Activated T-cell treated with anti-CD3 and anti-CD28 coated beads, Interleukin-2, amount 50 U/mL, for 24 hours (primary cell): ENCODE measurements at regions not wholly inside any gene's neighbourhood (a gene's known extent, or its start where the extent isn't known, plus 50 kb on each side); places are given as distances from the start of the nearest gene placed in this dataset.
"Not testable (repeated sequence)": the region's sequence is repeated elsewhere in the genome, so short reads cannot be mapped to it uniquely, and the experiment has no call there.

Source experiments
- DNase-seq: peaks from one replicate; pipeline ENCODE4 v3.0.0-alpha.2; 2020
- H3K27ac Mint-ChIP-seq: 2 replicates; pipeline ENCODE4 v1.8.0; 2020; ENCODE audit warnings: mild to moderate bottlenecking, mixed read lengths
- H3K27me3 Mint-ChIP-seq: 2 replicates; pipeline ENCODE4 v1.8.0; 2020; ENCODE audit warnings: mixed read lengths
- H3K36me3 Mint-ChIP-seq: 2 replicates; pipeline ENCODE4 v1.8.0; 2020; ENCODE audit warnings: low read depth, mixed read lengths
- H3K4me1 Mint-ChIP-seq: 2 replicates; pipeline ENCODE4 v1.8.0; 2020; ENCODE audit warnings: low read depth, mixed read lengths
- H3K4me3 Mint-ChIP-seq: 2 replicates; pipeline ENCODE4 v1.8.0; 2020; ENCODE audit warnings: mild to moderate bottlenecking, moderate library complexity, mixed read lengths
- H3K9me3 Mint-ChIP-seq: 2 replicates; pipeline ENCODE4 v1.8.0; 2020; ENCODE audit warnings: mixed read lengths

DNA sequence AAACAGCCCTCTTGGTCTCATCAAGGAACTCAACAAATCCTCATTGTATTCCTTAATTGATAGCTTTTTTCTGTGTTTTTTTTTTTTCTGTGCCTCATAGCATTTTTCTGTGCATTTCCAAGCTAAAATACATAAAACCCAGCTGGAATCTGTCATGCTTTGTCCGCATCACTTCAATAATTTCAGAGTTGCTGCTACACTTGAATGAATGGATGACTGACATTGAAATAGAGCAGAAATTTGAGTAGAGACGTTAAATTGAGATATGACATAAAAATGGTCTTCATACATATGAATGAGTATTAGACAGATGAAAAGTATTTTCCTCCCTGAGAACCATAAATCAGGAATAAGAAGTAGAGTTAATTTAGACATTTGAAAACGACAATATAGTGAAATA lies 593.2 kb downstream of the TMA16 start:
- Mint-ChIP-seq H3K27ac (no peak overlapping the region), H3K27me3 (no peaks in the 10 kb centered on the region), H3K4me1 (no peaks in the 10 kb centered on the region), H3K4me3 (no peak overlapping the region), H3K36me3 (no peaks in the 10 kb centered on the region), H3K9me3 (no peaks in the 10 kb centered on the region)
- no peak for DNase-seq

DNA sequence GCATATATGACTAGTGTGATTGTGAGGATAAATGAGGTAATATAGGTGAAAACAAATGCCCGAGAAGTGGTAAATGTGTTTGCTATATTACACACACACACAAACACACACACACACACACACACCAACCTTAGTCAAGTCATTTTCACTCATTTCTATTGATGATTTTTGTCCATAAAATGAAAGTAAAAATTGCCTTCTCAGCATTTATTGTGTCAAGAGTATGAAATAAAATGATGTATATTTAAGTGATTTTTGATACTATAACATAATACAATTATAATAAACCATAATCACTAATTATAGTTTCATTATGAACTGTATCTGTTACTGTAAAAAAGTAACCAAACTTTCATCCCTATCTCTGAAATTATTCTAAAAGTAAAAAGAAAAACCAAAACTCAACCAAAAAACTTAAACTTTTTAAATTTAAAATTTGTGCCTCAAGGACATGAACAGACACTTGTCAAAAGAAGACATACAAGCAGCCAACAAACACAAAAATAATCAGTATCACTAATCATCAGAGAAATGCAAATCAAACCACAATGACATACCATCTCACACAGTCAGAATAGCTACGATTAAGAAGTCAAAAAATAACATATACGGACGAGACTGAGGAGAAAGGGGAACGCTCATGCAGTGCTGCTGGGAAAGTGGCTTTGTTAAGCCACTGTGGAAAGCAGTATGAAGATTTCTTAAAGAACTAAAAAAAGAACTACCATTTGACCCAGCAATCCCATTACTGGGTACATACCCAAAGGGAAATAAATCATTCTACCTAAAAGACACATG lies 601.0 kb downstream of the TMA16 start:
- no peak overlapping the region for H3K27ac Mint-ChIP-seq
- no peak overlapping the region for H3K4me3 Mint-ChIP-seq
- no peaks in the 10 kb centered on the region for H3K4me1 Mint-ChIP-seq
- no peak for DNase-seq
- H3K36me3 Mint-ChIP-seq = no peaks in the 10 kb centered on the region
- peaks cover 6% of the 10 kb centered on the region for H3K9me3 Mint-ChIP-seq
- H3K27me3 Mint-ChIP-seq = no peaks in the 10 kb centered on the region

DNA sequence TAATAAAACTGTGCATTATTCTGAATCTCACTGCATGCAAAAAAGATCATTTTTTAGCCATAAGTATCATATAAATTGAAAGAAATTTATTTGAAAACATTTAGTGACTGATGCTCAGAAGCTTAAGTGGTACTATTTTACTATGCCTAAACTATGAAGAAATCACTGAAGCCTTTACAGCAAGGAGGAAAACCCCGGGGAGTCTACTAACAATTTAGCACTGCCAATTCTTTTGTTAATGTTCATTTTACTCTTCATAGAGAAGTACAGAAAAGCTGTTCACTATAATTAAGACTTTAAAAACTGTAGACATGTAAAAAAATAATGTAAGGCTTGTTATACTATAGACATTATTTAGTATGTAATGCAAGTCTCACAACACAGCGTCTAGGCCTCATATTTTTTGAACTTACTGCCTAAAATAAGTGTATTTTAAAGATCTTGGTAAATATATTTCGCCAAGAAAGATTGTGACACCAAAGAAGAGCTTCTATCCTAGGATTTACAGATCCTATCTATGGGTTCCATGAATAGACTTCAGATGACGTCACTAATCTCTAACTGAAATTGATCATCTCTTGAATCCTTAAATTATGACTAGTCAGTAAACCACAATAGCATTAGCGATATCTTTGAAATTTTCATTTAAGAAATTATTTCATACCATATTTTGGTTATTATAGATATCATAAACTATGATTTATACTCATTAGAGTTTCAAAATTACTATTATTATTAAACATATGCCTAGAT lies 602.5 kb downstream of the TMA16 start:
- H3K4me3 Mint-ChIP-seq = no peak overlapping the region
- no peaks in the 10 kb centered on the region for H3K36me3 Mint-ChIP-seq
- no peak for DNase-seq
- H3K27ac Mint-ChIP-seq = no peak overlapping the region
- H3K9me3 Mint-ChIP-seq = peaks cover 7% of the 10 kb centered on the region
- H3K4me1 Mint-ChIP-seq = no peaks in the 10 kb centered on the region
- H3K27me3 Mint-ChIP-seq = no peaks in the 10 kb centered on the region

DNA sequence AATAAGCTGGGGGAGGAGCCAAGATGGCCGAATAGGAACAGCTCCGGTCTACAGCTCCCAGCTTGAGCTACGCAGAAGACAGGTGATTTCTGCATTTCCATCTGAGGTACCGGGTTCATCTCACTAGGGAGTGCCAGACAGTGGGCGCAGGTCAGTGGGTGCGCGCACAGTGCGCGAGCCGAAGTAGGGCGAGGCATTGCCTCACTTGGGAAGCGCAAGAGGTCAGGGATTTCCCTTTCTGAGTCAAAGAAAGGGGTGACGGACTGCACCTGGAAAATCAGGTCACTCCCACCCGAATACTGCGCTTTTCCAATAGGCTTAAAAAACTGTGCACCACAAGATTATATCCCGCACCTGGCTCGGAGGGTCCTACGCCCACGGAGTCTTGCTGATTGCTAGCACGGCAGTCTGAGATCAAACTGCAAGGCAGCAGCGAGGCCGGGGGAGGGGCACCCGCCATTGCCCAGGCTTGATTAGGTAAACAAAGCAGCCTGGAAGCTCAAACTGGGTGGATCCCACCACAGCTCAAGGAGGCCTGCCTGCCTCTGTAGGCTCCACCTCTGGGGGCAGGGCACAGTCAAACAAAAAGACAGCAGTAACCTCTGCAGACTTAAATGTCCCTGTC lies 606.4 kb downstream of the TMA16 start:
- not testable (repeated sequence) for H3K4me3 Mint-ChIP-seq, DNase-seq, H3K4me1 Mint-ChIP-seq, H3K27ac Mint-ChIP-seq, H3K9me3 Mint-ChIP-seq, H3K36me3 Mint-ChIP-seq, H3K27me3 Mint-ChIP-seq

DNA sequence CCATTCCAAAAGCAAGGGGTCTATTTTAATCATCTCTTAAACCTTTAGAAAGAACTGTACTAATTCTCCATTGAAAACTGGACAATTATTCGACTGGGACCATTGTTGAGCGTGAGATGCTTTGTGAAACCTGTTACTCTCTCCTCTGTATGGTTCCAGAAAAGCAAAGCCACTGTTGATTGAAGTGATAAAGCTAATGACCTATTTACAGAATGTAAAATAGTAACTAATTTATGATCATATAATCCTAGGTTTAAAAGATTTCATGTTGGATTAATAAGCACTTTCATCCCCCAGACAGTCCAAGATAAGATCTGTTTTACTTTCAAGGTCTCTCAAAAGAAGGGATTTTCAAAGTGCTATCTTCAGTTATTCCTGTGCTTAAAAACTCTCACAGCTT lies 614.5 kb downstream of the TMA16 start:
- H3K4me3 Mint-ChIP-seq = no peak overlapping the region
- no peaks in the 10 kb centered on the region for H3K4me1 Mint-ChIP-seq
- no peaks in the 10 kb centered on the region for H3K9me3 Mint-ChIP-seq
- DNase-seq = no peak
- no peaks in the 10 kb centered on the region for H3K36me3 Mint-ChIP-seq
- no peak overlapping the region for H3K27ac Mint-ChIP-seq
- H3K27me3 Mint-ChIP-seq = no peaks in the 10 kb centered on the region

DNA sequence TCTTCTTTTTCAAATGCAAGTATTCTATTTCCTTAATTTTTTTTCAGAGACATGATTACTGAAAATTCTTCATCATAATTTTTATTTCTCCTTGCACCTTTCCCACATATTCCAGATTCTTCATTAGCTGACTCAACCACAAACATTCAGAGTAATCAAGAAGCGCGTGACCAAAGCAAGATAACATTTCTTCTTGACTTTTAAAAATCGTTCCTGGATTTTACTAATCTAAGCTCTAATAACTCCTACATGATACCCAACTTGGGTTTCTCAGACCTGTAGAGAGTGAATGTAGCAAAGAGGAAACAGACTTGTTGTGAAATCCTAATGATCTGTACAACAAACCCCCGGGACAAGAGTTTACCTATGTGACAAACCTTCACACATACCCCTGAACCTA lies 615.0 kb downstream of the TMA16 start:
- Mint-ChIP-seq H3K4me1 (no peaks in the 10 kb centered on the region), H3K9me3 (no peaks in the 10 kb centered on the region), H3K36me3 (no peaks in the 10 kb centered on the region), H3K27ac (no peak overlapping the region), H3K27me3 (no peaks in the 10 kb centered on the region), H3K4me3 (no peak overlapping the region)
- no peak for DNase-seq

DNA sequence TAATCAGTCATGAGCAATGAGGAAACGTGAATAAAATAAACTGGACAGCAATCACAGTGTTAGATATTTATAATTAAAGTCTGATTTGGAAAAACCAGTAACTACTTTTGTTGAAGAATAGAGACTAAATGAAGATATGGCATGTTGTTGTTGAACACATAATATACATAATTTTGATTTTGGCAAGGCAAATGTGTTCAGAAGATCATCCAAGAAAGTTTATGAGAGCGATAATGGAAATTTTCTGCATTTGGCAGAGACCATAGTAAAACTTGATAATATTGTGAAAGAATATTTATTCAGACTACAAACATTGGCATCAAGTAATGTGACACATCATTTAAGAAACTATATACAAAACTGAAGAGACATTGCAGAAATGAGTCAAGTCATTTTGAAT lies 620.7 kb downstream of the TMA16 start:
- Mint-ChIP-seq H3K4me1 (no peaks in the 10 kb centered on the region), H3K27me3 (no peaks in the 10 kb centered on the region), H3K9me3 (no peaks in the 10 kb centered on the region), H3K27ac (no peak overlapping the region), H3K36me3 (no peaks in the 10 kb centered on the region), H3K4me3 (no peak overlapping the region)
- no peak for DNase-seq

DNA sequence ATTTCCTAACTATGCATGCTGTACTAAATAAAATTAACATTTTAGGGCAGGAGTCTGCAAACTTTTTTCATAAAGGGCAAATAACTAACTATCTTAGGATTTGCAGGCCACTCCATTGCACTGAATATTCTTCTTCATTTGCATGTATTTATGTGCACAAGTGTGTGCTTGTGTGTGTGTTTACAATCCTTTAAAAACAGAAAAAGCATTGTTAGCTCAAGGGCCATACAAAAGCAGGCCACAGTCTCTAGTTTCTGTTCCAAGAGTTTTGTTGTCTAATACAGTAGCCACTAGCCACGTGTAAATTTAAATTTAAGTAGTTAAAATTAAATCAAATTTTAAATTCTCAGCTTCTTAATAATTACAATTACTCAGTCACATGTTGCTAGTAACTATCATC lies 621.8 kb downstream of the TMA16 start:
- no peak overlapping the region for H3K27ac Mint-ChIP-seq
- peaks cover 3% of the 10 kb centered on the region for H3K9me3 Mint-ChIP-seq
- no peaks in the 10 kb centered on the region for H3K27me3 Mint-ChIP-seq
- H3K4me3 Mint-ChIP-seq = no peak overlapping the region
- no peaks in the 10 kb centered on the region for H3K4me1 Mint-ChIP-seq
- no peaks in the 10 kb centered on the region for H3K36me3 Mint-ChIP-seq
- DNase-seq = no peak

DNA sequence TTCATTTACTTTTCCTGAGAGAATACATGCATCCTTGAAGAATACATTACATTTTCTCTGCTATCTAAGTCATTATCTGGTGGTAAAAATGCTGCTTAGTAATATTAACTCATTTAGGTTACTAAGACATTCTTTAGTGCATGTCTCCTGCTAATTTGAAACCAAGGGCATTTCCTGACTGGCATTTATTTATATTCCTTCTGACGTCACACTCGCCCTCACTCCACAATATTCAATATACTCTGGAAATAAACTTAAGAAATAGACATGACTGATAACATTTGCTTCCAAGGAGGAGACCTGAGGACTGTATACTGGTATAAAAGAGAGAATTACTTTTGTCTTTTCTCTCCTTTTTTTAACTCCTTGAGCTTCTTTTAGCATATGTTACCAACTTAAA lies 619.5 kb upstream of the SMIM31 start:
- Mint-ChIP-seq H3K27me3 (no peaks in the 10 kb centered on the region), H3K4me3 (no peak overlapping the region), H3K36me3 (no peaks in the 10 kb centered on the region), H3K9me3 (peaks cover 2% of the 10 kb centered on the region), H3K27ac (no peak overlapping the region), H3K4me1 (no peaks in the 10 kb centered on the region)
- DNase-seq = no peak

DNA sequence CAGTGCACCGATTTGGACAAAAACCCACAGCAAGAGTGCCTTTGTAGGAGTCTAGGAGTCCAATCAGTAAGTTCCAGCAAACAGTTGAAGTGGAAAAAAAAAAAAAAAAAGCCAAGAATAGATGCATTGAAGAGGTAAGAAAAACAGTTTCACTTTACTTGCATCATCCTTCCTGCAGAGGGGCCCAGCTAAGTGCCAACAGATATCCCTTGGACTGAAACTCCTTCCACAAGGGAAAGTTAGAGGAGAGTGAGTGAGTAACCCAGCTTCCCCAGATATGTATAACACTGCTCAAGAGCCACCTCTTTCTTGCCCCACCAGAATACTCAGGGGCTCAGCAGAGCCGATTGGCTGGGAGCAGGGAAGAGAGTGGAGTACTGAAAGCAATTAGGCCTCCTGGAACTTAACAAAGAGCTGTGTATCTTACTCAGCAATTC lies 617.7 kb upstream of the SMIM31 start:
- Mint-ChIP-seq H3K27me3 (no peaks in the 10 kb centered on the region), H3K36me3 (no peaks in the 10 kb centered on the region), H3K9me3 (peaks cover 2% of the 10 kb centered on the region), H3K4me1 (no peaks in the 10 kb centered on the region), H3K4me3 (no peak overlapping the region), H3K27ac (no peak overlapping the region)
- DNase-seq = no peak

DNA sequence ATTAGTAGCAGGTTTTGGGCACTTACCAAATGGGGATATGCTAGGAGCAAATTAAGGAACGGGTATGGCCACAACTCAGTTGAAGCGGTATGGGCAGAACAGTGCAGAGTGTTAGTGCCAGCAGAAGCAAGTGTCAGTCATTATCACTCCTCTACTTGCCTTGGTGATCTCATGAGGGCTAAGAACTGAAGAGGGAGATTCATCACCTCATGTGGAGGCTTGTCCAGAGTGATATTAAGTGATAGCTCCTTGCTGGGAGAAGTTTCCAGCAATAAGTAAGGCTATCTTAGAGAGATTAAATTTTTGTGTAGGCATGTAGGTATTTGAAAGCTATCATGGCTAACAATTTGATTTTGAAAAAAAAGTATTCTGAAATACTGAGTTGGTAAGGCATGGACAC lies 615.4 kb upstream of the SMIM31 start:
- H3K36me3 Mint-ChIP-seq = no peaks in the 10 kb centered on the region
- DNase-seq = no peak
- H3K4me1 Mint-ChIP-seq = no peaks in the 10 kb centered on the region
- no peak overlapping the region for H3K4me3 Mint-ChIP-seq
- H3K27ac Mint-ChIP-seq = no peak overlapping the region
- peaks cover 2% of the 10 kb centered on the region for H3K9me3 Mint-ChIP-seq
- H3K27me3 Mint-ChIP-seq = no peaks in the 10 kb centered on the region

DNA sequence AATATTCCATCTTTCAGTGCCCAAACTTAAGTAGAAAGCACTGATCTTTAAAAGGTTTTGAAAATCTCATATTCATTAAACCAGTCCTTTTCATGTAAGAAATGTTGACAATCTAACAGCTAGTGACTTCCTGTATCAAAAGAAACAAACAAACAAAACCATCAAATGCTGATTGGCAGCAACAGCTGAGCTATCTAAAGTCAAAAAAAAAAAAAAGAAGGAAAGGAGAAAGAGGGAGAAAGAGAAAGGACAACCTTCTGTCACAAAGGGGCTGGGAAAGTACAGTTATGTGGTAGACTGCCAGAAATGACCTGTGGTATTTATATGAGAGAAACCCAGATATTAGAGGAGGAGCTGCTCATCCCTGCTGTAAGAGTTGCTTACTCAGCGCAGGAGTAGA lies 614.6 kb upstream of the SMIM31 start:
- no peaks in the 10 kb centered on the region for H3K4me1 Mint-ChIP-seq
- peaks cover 2% of the 10 kb centered on the region for H3K9me3 Mint-ChIP-seq
- H3K36me3 Mint-ChIP-seq = no peaks in the 10 kb centered on the region
- no peak for DNase-seq
- no peak overlapping the region for H3K4me3 Mint-ChIP-seq
- H3K27me3 Mint-ChIP-seq = no peaks in the 10 kb centered on the region
- H3K27ac Mint-ChIP-seq = no peak overlapping the region

DNA sequence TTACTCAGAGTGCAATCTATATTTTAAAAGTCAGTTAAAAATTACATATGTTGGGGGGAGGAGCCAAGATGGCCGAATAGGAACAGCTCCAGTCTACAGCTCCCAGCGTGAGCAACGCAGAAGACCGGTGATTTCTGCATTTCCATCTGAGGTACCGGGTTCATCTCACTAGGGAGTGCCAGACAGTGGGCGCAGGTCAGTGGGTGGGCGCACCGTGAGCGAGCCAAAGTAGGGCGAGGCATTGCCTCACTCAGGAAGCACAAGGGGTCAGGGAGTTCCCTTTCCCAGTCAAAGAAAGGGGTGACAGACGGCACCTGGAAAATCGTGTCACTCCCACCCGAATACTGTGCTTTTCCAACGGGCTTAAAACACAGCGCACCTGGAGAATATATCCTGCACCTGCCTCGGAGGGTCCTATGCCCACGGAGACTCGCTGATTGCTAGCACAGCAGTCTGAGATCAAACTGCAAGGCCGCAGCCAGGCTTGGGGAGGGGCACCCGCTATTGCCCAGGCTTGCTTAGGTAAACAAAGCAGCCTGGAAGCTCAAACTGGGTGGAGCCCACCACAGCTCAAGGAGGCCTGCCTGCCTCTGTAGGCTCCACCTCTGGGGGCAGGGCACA lies 612.1 kb upstream of the SMIM31 start:
- H3K36me3 Mint-ChIP-seq, H3K27ac Mint-ChIP-seq, H3K27me3 Mint-ChIP-seq, H3K4me1 Mint-ChIP-seq, H3K9me3 Mint-ChIP-seq, H3K4me3 Mint-ChIP-seq, DNase-seq: not testable (repeated sequence)

DNA sequence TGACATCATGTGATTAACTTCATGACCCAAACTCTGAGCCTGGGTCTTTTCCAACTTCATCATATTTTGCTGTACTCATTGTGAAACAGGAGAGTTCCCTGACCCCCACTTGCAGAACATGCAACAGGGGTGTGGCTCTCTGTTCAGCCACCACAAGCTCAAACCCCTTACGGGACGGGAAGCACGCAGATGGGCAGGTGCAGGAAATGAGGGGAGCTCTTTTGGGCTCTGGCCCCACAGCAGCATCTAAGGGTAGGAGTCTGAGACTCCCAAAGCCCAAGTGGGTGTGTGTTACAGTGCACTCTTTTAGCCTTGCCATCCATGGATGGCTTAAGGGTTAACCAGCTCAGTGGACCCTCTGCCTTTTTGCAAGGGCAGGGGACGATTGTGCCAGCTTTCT lies 599.5 kb upstream of the SMIM31 start:
- H3K36me3 Mint-ChIP-seq = no peaks in the 10 kb centered on the region
- no peak overlapping the region for H3K27ac Mint-ChIP-seq
- DNase-seq = no peak
- H3K4me3 Mint-ChIP-seq = no peak overlapping the region
- H3K9me3 Mint-ChIP-seq = no peaks in the 10 kb centered on the region
- H3K4me1 Mint-ChIP-seq = no peaks in the 10 kb centered on the region
- H3K27me3 Mint-ChIP-seq = no peaks in the 10 kb centered on the region

DNA sequence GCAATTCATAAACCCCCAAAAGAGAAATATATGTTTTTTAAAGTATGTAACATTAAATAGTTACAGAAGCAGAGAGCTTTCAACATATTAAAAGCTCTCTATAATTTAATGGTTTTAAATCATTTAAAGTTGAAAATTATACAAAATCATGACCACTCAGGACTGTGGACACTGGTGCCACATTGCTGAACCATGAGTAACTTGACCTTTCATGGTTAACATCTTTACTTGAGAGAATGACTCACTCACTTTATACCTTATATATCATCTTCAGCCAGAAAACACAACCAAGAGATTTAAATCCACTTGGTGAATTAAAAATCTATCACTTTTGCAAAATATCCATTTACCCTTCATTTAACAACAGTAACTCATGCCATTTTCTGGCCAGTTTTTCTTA lies 584.3 kb upstream of the SMIM31 start:
- Mint-ChIP-seq H3K4me1 (no peaks in the 10 kb centered on the region), H3K36me3 (no peaks in the 10 kb centered on the region), H3K27me3 (no peaks in the 10 kb centered on the region), H3K4me3 (no peak overlapping the region), H3K9me3 (peaks cover 4% of the 10 kb centered on the region), H3K27ac (no peak overlapping the region)
- no peak for DNase-seq
